ENCODE measurements at regions not wholly inside any gene's neighbourhood (a gene's known extent, or its start where the extent isn't known, plus 50 kb on each side); places are given as distances from the start of the nearest gene placed in this dataset.

GRCh38 chrY:12271162-12271561 lies 429.9 kb upstream of the USP9Y start:
- Histone ChIP-seq H3K27me3 (ENCODE audit: insufficient read depth, low read length, poor library complexity) (no peaks in the 10 kb centered on the region), H2AFZ (ENCODE audit: low read depth, low read length) (no peak overlapping the region), H3K79me2 (ENCODE audit: insufficient read depth, low read length) (no peaks in the 10 kb centered on the region), H4K20me1 (ENCODE audit: insufficient read depth, low read length) (no peaks in the 10 kb centered on the region), H3K4me1 (ENCODE audit: insufficient read depth, low read length) (peaks cover 6% of the 10 kb centered on the region), H3K9ac (ENCODE audit: low read depth, low read length) (no peak overlapping the region), H3K9me3 (ENCODE audit: insufficient read depth, low read length, severe bottlenecking) (no peaks in the 10 kb centered on the region), H3K4me2 (ENCODE audit: insufficient read depth, low read length) (no peak overlapping the region), H3K4me3 (ENCODE audit: low read depth in 1 of 2, low read length in 2 of 2) (no peak overlapping the region), H3K36me3 (ENCODE audit: insufficient read depth, low read length) (no peaks in the 10 kb centered on the region), H3K27ac (ENCODE audit: low read length) (no peak overlapping the region)
- no peak for TF ChIP-seq CTCF (IDR thresholded peaks at IDR 0.05; ENCODE audit: borderline replicate concordance, extremely low read depth, low read length, poor library complexity, severe bottlenecking)
- TF ChIP-seq EZH2 (IDR thresholded peaks at IDR 0.05; ENCODE audit: borderline replicate concordance, low read depth, low read length, severe bottlenecking) = no peak
- ATAC-seq (ENCODE audit: insufficient read depth, low read depth) = no peak
- DNase-seq = no peak

- no peaks in the 10 kb centered on the region for H3K27me3 ChIP-seq (ENCODE audit: insufficient read depth, low read length, poor library complexity)
- no peaks in the 10 kb centered on the region for H3K36me3 ChIP-seq (ENCODE audit: insufficient read depth, low read length)
- no peak overlapping the region for H3K4me2 ChIP-seq (ENCODE audit: insufficient read depth, low read length)
- H3K9me3 ChIP-seq (ENCODE audit: insufficient read depth, low read length, severe bottlenecking) = no peaks in the 10 kb centered on the region
- DNase-seq = no peak
- no peak for ATAC-seq (ENCODE audit: insufficient read depth, low read depth)
- no peaks in the 10 kb centered on the region for H3K79me2 ChIP-seq (ENCODE audit: insufficient read depth, low read length)
- TF ChIP-seq CTCF (IDR thresholded peaks at IDR 0.05; ENCODE audit: borderline replicate concordance, extremely low read depth, low read length, poor library complexity, severe bottlenecking) = no peak
- no peak for TF ChIP-seq EZH2 (IDR thresholded peaks at IDR 0.05; ENCODE audit: borderline replicate concordance, low read depth, low read length, severe bottlenecking)
- peaks cover 25% of the 10 kb centered on the region for H3K4me1 ChIP-seq (ENCODE audit: insufficient read depth, low read length)
- no peak overlapping the region for H2AFZ ChIP-seq (ENCODE audit: low read depth, low read length)
- H3K9ac ChIP-seq (ENCODE audit: low read depth, low read length) = no peak overlapping the region
- H4K20me1 ChIP-seq (ENCODE audit: insufficient read depth, low read length) = no peaks in the 10 kb centered on the region
- H3K4me3 ChIP-seq (ENCODE audit: low read depth in 1 of 2, low read length in 2 of 2) = no peak overlapping the region
- no peak overlapping the region for H3K27ac ChIP-seq (ENCODE audit: low read length)
Measured at GRCh38 chrY:12285608-12286007, 415.4 kb upstream of the USP9Y start.

- Histone ChIP-seq H3K4me3 (ENCODE audit: low read depth in 1 of 2, low read length in 2 of 2) (peak overlapping the region in 1 of 2 experiments; percentile 34; a peak in 2 of 4 replicates), H3K79me2 (ENCODE audit: insufficient read depth, low read length) (no peaks in the 10 kb centered on the region), H3K27ac (ENCODE audit: low read length) (peak overlapping the region; percentile 54; the same call in 1 of the 2 replicates), H3K4me1 (ENCODE audit: insufficient read depth, low read length) (peaks cover 25% of the 10 kb centered on the region), H3K27me3 (ENCODE audit: insufficient read depth, low read length, poor library complexity) (no peaks in the 10 kb centered on the region), H3K9me3 (ENCODE audit: insufficient read depth, low read length, severe bottlenecking) (no peaks in the 10 kb centered on the region), H3K4me2 (ENCODE audit: insufficient read depth, low read length) (peak overlapping the region; percentile 58), H2AFZ (ENCODE audit: low read depth, low read length) (peak overlapping the region; percentile 73), H3K9ac (ENCODE audit: low read depth, low read length) (peak overlapping the region; percentile 28), H4K20me1 (ENCODE audit: insufficient read depth, low read length) (no peaks in the 10 kb centered on the region), H3K36me3 (ENCODE audit: insufficient read depth, low read length) (no peaks in the 10 kb centered on the region)
- peak; percentile 73 for ATAC-seq (ENCODE audit: insufficient read depth, low read depth)
- no peak for DNase-seq
- TF ChIP-seq EZH2 (IDR thresholded peaks at IDR 0.05; ENCODE audit: borderline replicate concordance, low read depth, low read length, severe bottlenecking) (no peak), CTCF (IDR thresholded peaks at IDR 0.05; ENCODE audit: borderline replicate concordance, extremely low read depth, low read length, poor library complexity, severe bottlenecking) (no peak)
Measured at GRCh38 chrY:12288919-12289318, 412.1 kb upstream of the USP9Y start.
